Endothelial cell of umbilical vein (primary cell): ENCODE measurements at regions not wholly inside any gene's neighbourhood (a gene's known extent, or its start where the extent isn't known, plus 50 kb on each side); places are given as distances from the start of the nearest gene placed in this dataset.

Experiments
- BruUV-seq: library from RNA; stranded (reverse); fragments of 400-500 nt; replicated peaks from 2 replicates; lab custom pipeline; 2021; lab: Mats Ljungman, UMichigan
- CTCF ChIA-PET: fragments of 300-600, 350-600 bp; sonication (Branson Sonifier 250); formaldehyde crosslinking; loops from one replicate; lab custom pipeline; 2021; ENCODE audit warnings: antibody characterized with exemption, inconsistent platforms; lab: Charles Lee
- POLR2A ChIA-PET: fragments of 300-600, 350-600 bp; sonication (Branson Sonifier 250); formaldehyde crosslinking; loops from one replicate; lab custom pipeline; 2021; ENCODE audit warnings: antibody characterized with exemption, inconsistent platforms; lab: Charles Lee
- DNase-seq: peaks from one replicate; pipeline ENCODE4 v3.0.0-alpha.2; 2011; ENCODE audit warnings: low read depth, low spot score
- FAIRE-seq: peaks from 2 replicates; lab custom pipeline; 2011; peaks lifted over from hg19 to GRCh38; lab: Jason Lieb, UNC
- H2AFZ ChIP-seq: 2 replicates; pipeline ENCODE4 v1.6.0; 2012; ENCODE audit warnings: low read depth, low read length, control low read depth, inconsistent platforms
- H3K27ac ChIP-seq: 2 replicates; pipeline ENCODE4 v1.5.1; 2011; ENCODE audit warnings: low read depth, mild to moderate bottlenecking, control low read depth, low read length, moderate library complexity; ENCODE audit not compliant: insufficient read depth
- H3K27me3 ChIP-seq, 2 experiments: 2 replicates each; pipeline versions ENCODE4 v1.6.0 to v1.6.1; 2011; ENCODE audit warnings: low read length in 2 of 2, mixed read lengths in 1 of 2; ENCODE audit not compliant: control insufficient read depth in 2 of 2, insufficient read depth in 2 of 2
- H3K36me3 ChIP-seq, 2 experiments: 2 replicates in 1 of 2; 3 replicates in 1 of 2; pipeline ENCODE4 v1.5.1; 2011; ENCODE audit warnings: low read length in 2 of 2, mild to moderate bottlenecking in 1 of 2, moderate library complexity in 1 of 2; ENCODE audit not compliant: control insufficient read depth in 2 of 2, insufficient read depth in 2 of 2; ENCODE audit errors: extremely low read depth in 1 of 2
- H3K4me1 ChIP-seq: 3 replicates; pipeline ENCODE4 v1.5.1; 2011; ENCODE audit warnings: mild to moderate bottlenecking, low read length; ENCODE audit not compliant: control insufficient read depth, insufficient read depth; ENCODE audit errors: extremely low read depth
- H3K4me2 ChIP-seq: 2 replicates; pipeline ENCODE4 v1.6.1; 2011; ENCODE audit warnings: low read length, control low read depth, mixed read lengths; ENCODE audit not compliant: insufficient read depth
- H3K4me3 ChIP-seq, 3 experiments: fragments of 200-600 bp in 1 of 3; sonication (generic), shearing (Covaris generic) in 1 of 3; replicated peaks in 1 of 3; 2 replicates each; pipeline ENCODE4 v1.5.1; 2011 to 2016; ENCODE audit warnings: control low read depth in 3 of 3, low read length in 3 of 3, mild to moderate bottlenecking in 2 of 3, inconsistent platforms in 1 of 3, low read depth in 1 of 3, moderate library complexity in 1 of 3; ENCODE audit not compliant: insufficient read depth in 1 of 3
- H3K79me2 ChIP-seq: 2 replicates; pipeline ENCODE4 v1.6.0; 2012; ENCODE audit warnings: low read length, inconsistent platforms; ENCODE audit not compliant: control insufficient read depth, insufficient read depth
- H3K9ac ChIP-seq: replicated peaks from 2 replicates; pipeline ENCODE3; 2011; ENCODE audit warnings: low read length, control low read depth; ENCODE audit not compliant: insufficient read depth; ENCODE audit errors: extremely low read depth
- H3K9me1 ChIP-seq: replicated peaks from 3 replicates; pipeline ENCODE4 v1.6.0; 2011; ENCODE audit warnings: mild to moderate bottlenecking, low read length; ENCODE audit not compliant: control insufficient read depth, insufficient read depth; ENCODE audit errors: extremely low read depth
- H3K9me3 ChIP-seq: replicated peaks from 2 replicates; pipeline ENCODE4 v1.5.1; 2012; ENCODE audit warnings: low read length, inconsistent platforms; ENCODE audit not compliant: control insufficient read depth, insufficient read depth
- H4K20me1 ChIP-seq: replicated peaks from 2 replicates; pipeline ENCODE3; 2011; ENCODE audit warnings: mild to moderate bottlenecking, low read length; ENCODE audit not compliant: control insufficient read depth, insufficient read depth; ENCODE audit errors: extremely low read depth
- CTCF ChIP-seq, 2 donors: IDR thresholded peaks; 1 replicate in 1 of 2; 2 replicates in 1 of 2; pipeline ENCODE4 v1.5.1; 2011; ENCODE audit warnings: low read length in 2 of 2, mild to moderate bottlenecking in 2 of 2, moderate library complexity in 2 of 2, control low read depth in 1 of 2, inconsistent platforms in 1 of 2, low read depth in 1 of 2; ENCODE audit not compliant: insufficient read depth in 1 of 2; ENCODE audit errors: extremely low read depth in 1 of 2
- EZH2 ChIP-seq: IDR thresholded peaks from 2 replicates; pipeline ENCODE4 v1.6.1; 2012; ENCODE audit warnings: borderline replicate concordance, low read depth, mild to moderate bottlenecking, moderate library complexity, low read length, inconsistent platforms; ENCODE audit not compliant: severe bottlenecking
- FOS ChIP-seq: IDR thresholded peaks from 2 replicates; pipeline ENCODE4 v1.6.1; 2011; ENCODE audit warnings: mild to moderate bottlenecking, low read length, moderate library complexity, borderline replicate concordance; ENCODE audit not compliant: insufficient read depth
- GATA2 ChIP-seq: IDR thresholded peaks from 2 replicates; pipeline ENCODE4 v1.7.0; 2011; ENCODE audit warnings: low read depth, mild to moderate bottlenecking, moderate library complexity, mixed read lengths, low read length; ENCODE audit not compliant: insufficient read length, insufficient read depth
- JUN ChIP-seq: IDR thresholded peaks from 2 replicates; pipeline ENCODE4 v1.6.1; 2011; ENCODE audit warnings: borderline replicate concordance, low read depth; ENCODE audit not compliant: insufficient read length, insufficient read depth
- MYC ChIP-seq: IDR thresholded peaks from one replicate; pipeline ENCODE4 v1.6.1; 2011; ENCODE audit warnings: mild to moderate bottlenecking, low read depth, low read length
- POLR2A ChIP-seq: IDR thresholded peaks from 2 replicates; pipeline ENCODE4 v1.6.1; 2012; ENCODE audit warnings: low read depth, mild to moderate bottlenecking, control low read depth, low read length
- POLR2AphosphoS5 ChIP-seq: IDR thresholded peaks from 2 replicates; pipeline ENCODE4 v1.6.1; 2012; ENCODE audit warnings: low read depth, mild to moderate bottlenecking, control low read depth, low read length, moderate library complexity; ENCODE audit not compliant: insufficient read depth
- dilution Hi-C: fragments of 300-500 bp; cut with MboI; formaldehyde crosslinking; loops from one replicate; pipeline ENCODE4 v1.15.0; 2019; ENCODE audit warnings: low sequenced_read_pairs; ENCODE audit not compliant: extremely low pct_ligation_motif_present
- intact Hi-C: fragments of 100-400 bp; cut with micrococcal nuclease; formaldehyde crosslinking; loops from one replicate; pipeline ENCODE4 v1.10.0; 2022
- TF ChIP-seq, protein P1 (sequence below): IDR thresholded peaks from 2 replicates; pipeline ENCODE4 v1.6.1; 2011; ENCODE audit not compliant: insufficient read depth, insufficient read length

- dilution Hi-C loops (no loop called here), intact Hi-C loops (no loop called here)
- POLR2A ChIA-PET: interaction anchor here (0.7 kb wide), 1 partner anchor 626 kb away, joined by 4 read pairs; no protein-coding TSS in a partner anchor
- Histone ChIP-seq H3K4me1 (no peaks in the 10 kb centered on the region), H3K36me3 (no peaks in the 10 kb centered on the region), H3K27ac (no peak overlapping the region), H4K20me1 (no peaks in the 10 kb centered on the region), H3K4me2 (no peak overlapping the region), H3K9ac (no peak overlapping the region), H2AFZ (peak overlapping the region; percentile 9), H3K9me1 (no peaks in the 10 kb centered on the region), H3K9me3 (no peaks in the 10 kb centered on the region), H3K27me3 (peaks cover 0 to 3% of the 10 kb centered on the region in 2 experiments), H3K4me3 (no peak overlapping the region), H3K79me2 (no peaks in the 10 kb centered on the region)
- CTCF ChIA-PET: interaction anchor here (0.6 to 1.0 kb wide), 4 partner anchors 79 to 453 kb away, joined by 3 to 4 read pairs (median 3); no protein-coding TSS in a partner anchor
- no peak for TF ChIP-seq FOS
- no peak for TF ChIP-seq JUN
- TF ChIP-seq EZH2: no peak
- TF ChIP-seq, protein P1, sequence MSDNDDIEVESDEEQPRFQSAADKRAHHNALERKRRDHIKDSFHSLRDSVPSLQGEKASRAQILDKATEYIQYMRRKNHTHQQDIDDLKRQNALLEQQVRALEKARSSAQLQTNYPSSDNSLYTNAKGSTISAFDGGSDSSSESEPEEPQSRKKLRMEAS: no peak
- TF ChIP-seq GATA2: no peak
- no peak for TF ChIP-seq POLR2A
- no peak for TF ChIP-seq CTCF (IDR thresholded peaks at IDR 0.05; ENCODE audit: extremely low read depth in 1 of 2, insufficient read depth in 1 of 2, low read depth in 1 of 2, low read length in 2 of 2)
- TF ChIP-seq MYC: no peak
- TF ChIP-seq POLR2AphosphoS5: no peak
- FAIRE-seq (no peak), DNase-seq (no peak)
- no TSS peak for BruUV-seq
Measured at GRCh38 chr11:69554849-69555248, 73.4 kb downstream of the LINC01488 start.
